Gastroesophageal sphincter (tissue), 4 donors: ENCODE measurements at regions not wholly inside any gene's neighbourhood (a gene's known extent, or its start where the extent isn't known, plus 50 kb on each side); places are given as distances from the start of the nearest gene placed in this dataset.

Source experiments
- ATAC-seq: fragments of 150-250 bp; one replicate; pipeline ENCODE4 v1.9.1; 2016; ENCODE audit warnings: mild to moderate bottlenecking, moderate library complexity
- H3K27ac ChIP-seq, 4 donors: fragments of 200-600 bp; sonication (generic) in 3 of 4; 1 replicate in 3 of 4; 2 replicates in 1 of 4; pipeline ENCODE4 v1.5.1; 2016 to 2019
- H3K27me3 ChIP-seq: fragments of 200-600 bp; sonication (generic); one replicate; pipeline ENCODE4 v1.5.1; 2019
- H3K36me3 ChIP-seq, 2 donors: fragments of 200-600 bp; sonication (generic); one replicate each; pipeline ENCODE4 v1.5.1; 2019; ENCODE audit warnings: control low read depth in 1 of 2
- H3K4me1 ChIP-seq, 3 donors: fragments of 200-600 bp; sonication (generic); 1 replicate in 2 of 3; 2 replicates in 1 of 3; pipeline ENCODE4 v1.5.1; 2016 to 2019; ENCODE audit warnings: control low read depth in 2 of 3
- H3K4me3 ChIP-seq, 2 donors: fragments of 200-600 bp; sonication (generic); one replicate each; pipeline ENCODE4 v1.5.1; 2019; ENCODE audit warnings: mild to moderate bottlenecking in 1 of 2, moderate library complexity in 1 of 2
- H3K9me3 ChIP-seq, 3 donors: fragments of 200-600 bp; sonication (generic); one replicate each; pipeline ENCODE4 v1.5.1; 2017 to 2019; ENCODE audit warnings: control low read depth in 2 of 3
- EP300 ChIP-seq: sonication (generic); formaldehyde crosslinking; IDR thresholded peaks from one replicate; pipeline ENCODE4 v1.6.1; 2017; ENCODE audit warnings: antibody characterized with exemption, mild to moderate bottlenecking
- POLR2A ChIP-seq, 2 donors: fragments of 450-650 bp; IDR thresholded peaks; one replicate each; pipeline ENCODE4 v1.6.1; 2017; ENCODE audit warnings: antibody characterized with exemption in 2 of 2, mild to moderate bottlenecking in 2 of 2, moderate library complexity in 1 of 2
- POLR2AphosphoS5 ChIP-seq: sonication (generic); formaldehyde crosslinking; IDR thresholded peaks from one replicate; pipeline ENCODE4 v1.6.1; 2017; ENCODE audit warnings: antibody characterized with exemption
- WGBS, 2 donors: methylation state at CpG; one replicate each; pipeline ENCODE4 v1.1.5; 2018; ENCODE audit warnings: low coverage in 1 of 2; 5-methylcytosine and 5-hydroxymethylcytosine counted together
- TF ChIP-seq, protein P1 (sequence below), 4 experiments: fragments of 200-600 bp in 2 of 4; fragments of 450-650 bp in 2 of 4; sonication (generic) in 1 of 4; IDR thresholded peaks; one replicate each; pipeline ENCODE4 v1.5.1; 2017 to 2019; ENCODE audit warnings: antibody characterized with exemption in 4 of 4, mild to moderate bottlenecking in 2 of 4, moderate library complexity in 2 of 4

DNA sequence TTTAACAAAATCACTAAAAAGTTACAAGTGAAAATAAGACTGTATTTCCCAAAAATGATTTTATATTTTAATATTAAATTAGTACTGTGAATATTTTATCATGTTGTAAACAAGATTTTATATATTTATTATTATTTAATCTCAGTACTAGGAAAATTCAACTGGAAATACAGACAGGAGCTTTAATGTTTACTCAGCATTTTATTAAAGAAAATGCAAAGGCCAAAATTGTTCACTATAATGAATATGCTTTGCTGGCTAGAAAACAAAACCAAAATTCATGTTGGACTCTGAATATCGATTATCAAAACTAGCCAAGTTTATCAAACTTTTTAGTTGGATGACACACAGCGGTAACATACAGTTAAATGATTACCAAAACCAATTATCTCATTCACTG is 782.3 kb downstream of the AMY1C start:
- no peaks in the 10 kb centered on the region for H3K27me3 ChIP-seq
- H3K27ac ChIP-seq: no peak overlapping the region
- H3K36me3 ChIP-seq: no peaks in the 10 kb centered on the region
- H3K4me3 ChIP-seq: no peak overlapping the region
- H3K9me3 ChIP-seq: peaks cover 0 to 3% (median 0%) of the 10 kb centered on the region in 3 donors
- no peak for TF ChIP-seq POLR2A (IDR thresholded peaks at IDR 0.05)
- no peak for TF ChIP-seq POLR2AphosphoS5
- no peak for TF ChIP-seq EP300
- TF ChIP-seq, protein P1, sequence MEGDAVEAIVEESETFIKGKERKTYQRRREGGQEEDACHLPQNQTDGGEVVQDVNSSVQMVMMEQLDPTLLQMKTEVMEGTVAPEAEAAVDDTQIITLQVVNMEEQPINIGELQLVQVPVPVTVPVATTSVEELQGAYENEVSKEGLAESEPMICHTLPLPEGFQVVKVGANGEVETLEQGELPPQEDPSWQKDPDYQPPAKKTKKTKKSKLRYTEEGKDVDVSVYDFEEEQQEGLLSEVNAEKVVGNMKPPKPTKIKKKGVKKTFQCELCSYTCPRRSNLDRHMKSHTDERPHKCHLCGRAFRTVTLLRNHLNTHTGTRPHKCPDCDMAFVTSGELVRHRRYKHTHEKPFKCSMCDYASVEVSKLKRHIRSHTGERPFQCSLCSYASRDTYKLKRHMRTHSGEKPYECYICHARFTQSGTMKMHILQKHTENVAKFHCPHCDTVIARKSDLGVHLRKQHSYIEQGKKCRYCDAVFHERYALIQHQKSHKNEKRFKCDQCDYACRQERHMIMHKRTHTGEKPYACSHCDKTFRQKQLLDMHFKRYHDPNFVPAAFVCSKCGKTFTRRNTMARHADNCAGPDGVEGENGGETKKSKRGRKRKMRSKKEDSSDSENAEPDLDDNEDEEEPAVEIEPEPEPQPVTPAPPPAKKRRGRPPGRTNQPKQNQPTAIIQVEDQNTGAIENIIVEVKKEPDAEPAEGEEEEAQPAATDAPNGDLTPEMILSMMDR (IDR thresholded peaks at IDR 0.05): no peak
- no peaks in the 10 kb centered on the region for H3K4me1 ChIP-seq
- WGBS, 2 donors: 73 to 82% methylated on average over 2 of the region's 2 CpGs
- no peak for ATAC-seq

DNA sequence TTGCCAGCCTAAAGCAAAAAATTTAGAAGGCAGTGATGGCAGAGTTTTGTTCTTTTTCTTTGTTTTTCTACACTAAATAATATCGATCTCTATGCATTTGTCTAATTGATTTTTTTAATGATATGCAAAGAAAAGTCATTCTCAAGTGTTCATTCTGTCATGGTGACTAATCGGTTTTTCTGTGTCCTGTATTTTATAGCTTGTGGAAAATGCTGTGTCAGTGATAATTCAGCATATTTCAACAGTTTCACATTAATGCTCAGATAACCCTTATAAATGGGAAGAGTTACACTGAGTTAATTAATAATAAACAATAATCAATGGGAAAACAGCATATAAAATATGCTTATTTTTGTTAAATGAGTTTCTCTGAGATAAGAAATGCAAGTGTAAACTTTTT is 824.9 kb downstream of the AMY1C start:
- no peaks in the 10 kb centered on the region for H3K27me3 ChIP-seq
- no peaks in the 10 kb centered on the region for H3K9me3 ChIP-seq
- H3K4me3 ChIP-seq: no peak overlapping the region
- TF ChIP-seq, protein P1 (IDR thresholded peaks at IDR 0.05): no peak
- TF ChIP-seq EP300 (no peak), POLR2AphosphoS5 (no peak), POLR2A (IDR thresholded peaks at IDR 0.05) (no peak)
- no peak overlapping the region for H3K27ac ChIP-seq
- H3K36me3 ChIP-seq: no peaks in the 10 kb centered on the region
- no peak for ATAC-seq
- H3K4me1 ChIP-seq: no peaks in the 10 kb centered on the region
- WGBS, 2 donors: 83 to 92% methylated on average over 2 of the region's 2 CpGs

DNA sequence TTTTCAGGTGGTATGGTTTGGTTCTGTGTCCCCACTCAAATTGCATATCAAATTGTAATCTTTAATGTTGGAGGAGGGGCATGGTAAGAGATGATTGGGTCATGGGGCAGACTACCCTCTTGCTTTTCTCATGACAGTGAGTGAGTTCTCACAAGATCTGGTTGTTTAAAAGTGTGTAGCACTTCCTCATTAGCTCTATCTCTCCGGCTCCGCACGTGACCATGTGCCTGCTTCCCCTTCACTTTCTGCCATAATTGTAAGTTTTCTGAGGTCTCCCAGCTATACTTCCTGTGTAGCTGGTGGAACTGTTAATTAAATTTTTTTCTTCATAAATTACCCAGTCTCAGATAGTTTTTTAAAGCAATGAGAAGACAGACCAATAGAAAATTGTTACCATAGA is 843.2 kb downstream of the AMY1C start:
- TF ChIP-seq POLR2AphosphoS5 (no peak), POLR2A (IDR thresholded peaks at IDR 0.05) (no peak), EP300 (no peak)
- TF ChIP-seq, protein P1 (IDR thresholded peaks at IDR 0.05): no peak
- 61 to 76% methylated on average over 3 of the region's 3 CpGs for WGBS, 2 donors
- no peak for ATAC-seq
- no peaks in the 10 kb centered on the region for H3K36me3 ChIP-seq
- H3K4me1 ChIP-seq: no peaks in the 10 kb centered on the region
- no peak overlapping the region for H3K27ac ChIP-seq
- no peaks in the 10 kb centered on the region for H3K9me3 ChIP-seq
- no peaks in the 10 kb centered on the region for H3K27me3 ChIP-seq
- H3K4me3 ChIP-seq: no peak overlapping the region

DNA sequence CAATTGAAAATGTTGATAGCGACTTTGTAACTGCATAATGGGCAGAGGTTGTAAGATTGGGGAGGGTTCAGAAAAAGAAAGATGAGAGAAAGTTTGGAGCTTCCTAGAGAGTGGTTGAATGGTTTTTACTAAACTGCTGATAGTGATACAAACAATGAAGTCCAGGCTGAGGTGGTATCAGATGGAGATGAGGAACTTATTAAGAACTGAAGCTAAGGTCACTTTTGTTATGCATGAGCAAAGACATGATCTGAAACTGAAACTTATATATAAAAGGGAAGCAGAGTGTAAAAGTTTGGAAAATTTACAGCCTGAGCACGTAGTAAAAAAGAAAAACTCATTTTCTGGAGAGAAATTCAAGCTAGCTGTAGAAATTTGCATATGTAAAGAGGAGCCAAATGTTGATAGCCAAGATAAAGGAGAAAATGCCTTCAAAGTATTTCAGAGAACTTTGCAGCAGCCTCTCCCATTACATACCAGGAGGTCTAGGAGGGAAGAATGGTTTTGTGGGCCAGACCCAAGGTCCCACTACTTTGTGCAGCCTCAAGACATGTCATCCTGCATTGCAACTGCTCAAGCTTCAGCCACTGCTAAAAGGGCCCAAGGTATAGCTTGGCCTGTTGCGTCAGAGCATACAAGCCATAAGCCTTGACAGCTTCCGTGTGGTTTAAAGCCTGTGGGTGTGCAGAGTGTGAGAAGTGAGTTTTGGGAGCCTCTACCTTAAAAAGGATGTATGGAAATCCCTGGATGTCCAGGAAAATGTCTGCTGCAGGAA is 843.9 kb downstream of the AMY1C start:
- no peak for ATAC-seq

More for the DNA sequence above, 843.9 kb downstream of the AMY1C start:
- Histone ChIP-seq H3K36me3 (no peaks in the 10 kb centered on the region), H3K27me3 (no peaks in the 10 kb centered on the region), H3K4me3 (no peak overlapping the region), H3K27ac (no peak overlapping the region), H3K9me3 (no peaks in the 10 kb centered on the region), H3K4me1 (no peaks in the 10 kb centered on the region)
- TF ChIP-seq EP300 (no peak), POLR2A (IDR thresholded peaks at IDR 0.05) (no peak), POLR2AphosphoS5 (no peak)
- TF ChIP-seq, protein P1 (IDR thresholded peaks at IDR 0.05): no peak
- WGBS, 2 donors: 62 to 79% methylated on average over 4 of the region's 4 CpGs
